Right cardiac atrium (tissue), 5 donors: ENCODE measurements at regions not wholly inside any gene's neighbourhood (a gene's known extent, or its start where the extent isn't known, plus 50 kb on each side); places are given as distances from the start of the nearest gene placed in this dataset.
"Not testable (repeated sequence)": the region's sequence is repeated elsewhere in the genome, so short reads cannot be mapped to it uniquely, and the experiment has no call there.

Experiments used
- ATAC-seq, 2 donors: fragments of 200-7000 bp; cut with Tn5 transposase; one replicate each; pipeline versions ENCODE4 v1.8.0 to v1.9.1; 2020; ENCODE audit warnings: moderate library complexity in 2 of 2, mild to moderate bottlenecking in 1 of 2
- DNase-seq, 3 donors: peaks; one replicate each; pipeline ENCODE4 v3.0.0-alpha.2; 2020
- H3K27ac ChIP-seq: one replicate; pipeline ENCODE4 v1.5.1; 2013; ENCODE audit warnings: mild to moderate bottlenecking, low read length, control low read depth, moderate library complexity
- H3K27me3 ChIP-seq: one replicate; pipeline ENCODE4 v1.6.1; 2013; ENCODE audit not compliant: control insufficient read depth, insufficient read depth
- H3K4me1 ChIP-seq: one replicate; pipeline ENCODE4 v1.6.1; 2013; ENCODE audit warnings: low read length; ENCODE audit not compliant: control insufficient read depth, insufficient read depth
- H3K4me3 ChIP-seq: one replicate; pipeline ENCODE4 v1.5.1; 2013; ENCODE audit warnings: low read length, control low read depth
- H3K9me3 ChIP-seq: one replicate; pipeline ENCODE4 v1.6.1; 2013; ENCODE audit warnings: low read length; ENCODE audit not compliant: control insufficient read depth
- WGBS: extraction: QIAGEN DNeasy Blood & Tissue Kit; methylation state at CpG from one replicate; pipeline ENCODE4 v1.1.7; 2013; 5-methylcytosine and 5-hydroxymethylcytosine counted together
- intact Hi-C, 4 donors: fragments of 100-400 bp; cut with DNase I; formaldehyde crosslinking; loops; one replicate each; pipeline versions ENCODE4 v1.11.0 to v1.14.0; 2022 to 2023
- donor health status: healthy with polysubstance abuse.
- donor health status: DM: no; HTN: yes; CAD: no.
- donor health status: DM: no; HTN: no; CAD: no.
- donor health status: DM: no; HTN: yes; CAD: no; lungs with severe emphysema.
- donor health status: DM: yes; HTN: yes; CAD: no.

GRCh38 chr17:73850426-73850825, 206.2 kb upstream of the SDK2 start:
- DNase-seq (no peak), ATAC-seq (no peak)
- WGBS = 67% methylated on average over 3 of the region's 3 CpGs
- H3K27ac ChIP-seq = no peak overlapping the region
- H3K4me3 ChIP-seq = no peak overlapping the region
- no peaks in the 10 kb centered on the region for H3K4me1 ChIP-seq
- no peaks in the 10 kb centered on the region for H3K27me3 ChIP-seq
- H3K9me3 ChIP-seq = no peaks in the 10 kb centered on the region
- intact Hi-C loops = no loop called here

DNA sequence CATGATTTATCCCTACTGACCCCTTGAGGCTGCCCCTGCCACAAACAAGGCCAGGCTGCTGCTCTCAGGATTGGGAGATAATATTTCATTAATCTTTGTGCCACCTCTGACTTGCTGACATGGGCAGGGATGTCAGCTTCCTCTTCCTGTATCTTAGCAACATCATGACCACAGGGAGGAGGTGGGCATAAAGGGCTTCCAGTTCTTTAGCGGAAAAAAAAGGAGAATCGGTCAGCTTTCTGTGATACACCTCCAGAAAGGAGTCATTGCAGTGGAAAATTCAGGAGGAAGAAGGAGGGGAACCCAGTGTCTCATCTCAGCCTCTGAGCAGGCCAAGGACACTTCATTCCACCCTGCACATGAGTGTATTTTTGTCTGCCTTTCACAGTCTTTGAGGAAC, 206.8 kb upstream of the SDK2 start:
- Histone ChIP-seq H3K4me3 (no peak overlapping the region), H3K4me1 (no peaks in the 10 kb centered on the region), H3K27ac (no peak overlapping the region), H3K27me3 (no peaks in the 10 kb centered on the region), H3K9me3 (no peaks in the 10 kb centered on the region)
- intact Hi-C loops = no loop called here
- DNase-seq (no peak), ATAC-seq (no peak)
- 64% methylated on average over 2 of the region's 2 CpGs for WGBS

- no peak overlapping the region for H3K27ac ChIP-seq
- H3K27me3 ChIP-seq = no peaks in the 10 kb centered on the region
- intact Hi-C loops = no loop called here
- no peak overlapping the region for H3K4me3 ChIP-seq
- ATAC-seq (no peak), DNase-seq (no peak)
- 94% methylated on average over 2 of the region's 2 CpGs for WGBS
- H3K4me1 ChIP-seq = no peaks in the 10 kb centered on the region
- no peaks in the 10 kb centered on the region for H3K9me3 ChIP-seq
These were observed 207.7 kb upstream of the SDK2 start for GRCh38 chr17:73851921-73852320.

- Histone ChIP-seq H3K27me3 (no peaks in the 10 kb centered on the region), H3K27ac (no peak overlapping the region), H3K4me1 (no peaks in the 10 kb centered on the region), H3K9me3 (no peaks in the 10 kb centered on the region), H3K4me3 (no peak overlapping the region)
- WGBS = 55% methylated on average over 15 of the region's 15 CpGs
- DNase-seq (no peak), ATAC-seq (peak in 1 of 2 donors; percentile 60)
- intact Hi-C loops = no loop called here
These were observed 211.6 kb upstream of the SDK2 start for GRCh38 chr17:73855720-73856333.

GRCh38 chr17:73856556-73856955, 212.3 kb upstream of the SDK2 start:
- Histone ChIP-seq H3K27ac (no peak overlapping the region), H3K4me1 (no peaks in the 10 kb centered on the region), H3K9me3 (no peaks in the 10 kb centered on the region), H3K27me3 (no peaks in the 10 kb centered on the region), H3K4me3 (no peak overlapping the region)
- ATAC-seq = no peak
- no peak for DNase-seq
- 60% methylated on average over 11 of the region's 11 CpGs for WGBS
- intact Hi-C loops = no loop called here

DNA sequence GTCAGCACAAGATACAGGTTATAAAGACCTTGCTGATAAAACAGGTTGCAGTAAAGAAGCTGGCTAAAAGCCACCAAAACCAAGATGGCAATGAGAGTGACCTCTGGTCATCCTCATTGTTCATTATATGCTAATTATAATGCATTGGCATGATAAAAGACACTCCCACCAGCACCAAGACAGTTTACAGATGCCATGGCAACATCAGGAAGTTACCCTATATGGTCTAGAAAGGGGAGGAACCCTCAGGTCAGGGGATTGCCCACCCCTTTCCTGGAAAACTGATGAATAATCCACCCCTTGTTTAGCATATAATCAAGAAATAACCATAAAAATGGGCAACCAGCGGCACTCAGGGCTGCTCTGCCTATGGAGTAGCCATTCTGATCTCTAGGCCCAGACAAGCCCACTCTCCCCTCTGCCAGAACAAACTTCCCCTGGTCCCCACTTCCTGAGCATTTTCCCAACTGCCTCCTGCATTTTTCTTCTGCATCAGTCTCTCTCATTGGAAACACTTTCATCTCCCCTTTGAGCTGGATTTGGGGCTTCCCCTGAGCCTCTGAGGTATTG, 215.3 kb upstream of the SDK2 start:
- H3K27ac ChIP-seq, intact Hi-C loops, H3K4me3 ChIP-seq, H3K27me3 ChIP-seq, H3K4me1 ChIP-seq, ATAC-seq, DNase-seq, H3K9me3 ChIP-seq: not testable (repeated sequence)
- 100% methylated on average over 1 of the region's 1 CpG for WGBS

GRCh38 chr17:73861543-73861942, 217.3 kb upstream of the SDK2 start:
- intact Hi-C loops = no loop called here
- Histone ChIP-seq H3K9me3 (no peaks in the 10 kb centered on the region), H3K27me3 (no peaks in the 10 kb centered on the region), H3K27ac (no peak overlapping the region), H3K4me3 (no peak overlapping the region), H3K4me1 (no peaks in the 10 kb centered on the region)
- DNase-seq = no peak
- no peak for ATAC-seq
- WGBS = 96% methylated on average over 3 of the region's 3 CpGs

DNA sequence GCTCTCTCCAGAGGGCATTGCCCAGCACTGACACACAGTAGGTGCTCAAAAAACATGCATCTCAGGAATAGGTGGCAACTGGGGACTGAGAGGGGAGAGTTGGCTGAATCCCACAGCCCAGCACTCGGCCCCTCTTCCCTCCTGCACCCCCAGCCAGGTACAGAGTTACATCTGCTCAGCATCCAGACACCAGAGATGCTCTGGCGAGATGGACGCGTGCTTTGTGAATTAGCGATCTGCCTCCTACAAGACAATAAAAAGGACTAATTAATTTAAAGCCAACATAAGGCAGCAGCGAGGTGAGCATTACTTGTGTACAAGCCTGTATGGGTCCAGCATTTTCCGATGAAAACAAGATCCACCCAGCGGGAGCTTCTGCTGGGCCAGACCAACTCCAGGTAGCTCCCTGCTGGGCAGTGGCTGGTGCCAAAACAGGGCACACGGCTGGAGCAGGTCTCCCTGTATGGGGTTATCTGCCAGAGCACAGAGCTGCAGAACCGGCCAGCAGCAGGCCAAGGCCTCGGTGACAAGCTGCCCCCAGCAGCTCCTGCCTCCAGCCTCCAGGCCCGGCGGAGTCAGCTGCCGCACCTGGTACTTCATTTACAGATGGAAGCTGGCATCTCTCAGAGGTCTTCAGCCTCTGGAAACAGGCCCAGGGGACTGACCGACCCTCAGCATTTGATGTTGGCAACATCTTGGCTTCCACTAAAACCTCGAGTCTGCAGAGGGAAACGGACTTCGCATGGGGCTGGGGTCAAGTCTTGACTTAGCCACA, 219.7 kb upstream of the SDK2 start:
- 83% methylated on average over 18 of the region's 18 CpGs for WGBS
- ATAC-seq = no peak
- no peak for DNase-seq
- Histone ChIP-seq H3K27me3 (no peaks in the 10 kb centered on the region), H3K27ac (no peak overlapping the region), H3K4me1 (no peaks in the 10 kb centered on the region), H3K4me3 (no peak overlapping the region), H3K9me3 (no peaks in the 10 kb centered on the region)
- intact Hi-C loops = no loop called here

GRCh38 chr17:73865831-73866230, 221.6 kb upstream of the SDK2 start:
- DNase-seq (no peak), ATAC-seq (no peak)
- Histone ChIP-seq H3K27ac (no peak overlapping the region), H3K27me3 (no peaks in the 10 kb centered on the region), H3K4me1 (no peaks in the 10 kb centered on the region), H3K9me3 (no peaks in the 10 kb centered on the region), H3K4me3 (no peak overlapping the region)
- intact Hi-C loops = no loop called here
- 69% methylated on average over 12 of the region's 12 CpGs for WGBS

DNA sequence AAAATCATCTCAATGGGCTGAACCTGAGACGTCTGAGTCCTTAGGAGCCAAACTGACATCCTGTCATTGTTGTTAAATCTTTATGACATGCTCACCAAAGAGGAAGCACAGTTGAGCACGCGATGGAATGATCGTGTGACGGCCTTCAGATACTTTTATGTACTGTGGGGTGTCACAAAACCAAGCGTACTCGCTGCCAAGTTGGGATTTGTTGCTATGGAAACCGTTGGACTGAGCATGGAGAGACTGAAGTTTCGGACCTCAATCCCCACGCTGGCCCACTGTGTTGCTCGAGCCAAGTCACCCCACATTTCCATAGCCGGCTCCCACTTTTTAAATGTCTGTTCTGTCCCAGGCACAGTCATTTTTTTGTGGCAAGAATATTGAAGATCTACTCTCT, 222.8 kb upstream of the SDK2 start:
- Histone ChIP-seq H3K4me1 (no peaks in the 10 kb centered on the region), H3K27ac (no peak overlapping the region), H3K4me3 (no peak overlapping the region), H3K9me3 (no peaks in the 10 kb centered on the region), H3K27me3 (no peaks in the 10 kb centered on the region)
- ATAC-seq (no peak), DNase-seq (no peak)
- WGBS = 73% methylated on average over 12 of the region's 12 CpGs
- intact Hi-C loops = no loop called here

- WGBS = 78% methylated on average over 6 of the region's 6 CpGs
These were observed 225.8 kb upstream of the SDK2 start for GRCh38 chr17:73870068-73870467.

More at GRCh38 chr17:73870068-73870467, 225.8 kb upstream of the SDK2 start:
- intact Hi-C loops = no loop called here
- Histone ChIP-seq H3K4me1 (no peaks in the 10 kb centered on the region), H3K9me3 (no peaks in the 10 kb centered on the region), H3K27ac (no peak overlapping the region), H3K4me3 (no peak overlapping the region), H3K27me3 (no peaks in the 10 kb centered on the region)
- DNase-seq (no peak), ATAC-seq (no peak)
